Mesenchymal stem cell (in vitro differentiated cells and primary cell): ENCODE measurements at regions not wholly inside any gene's neighbourhood (a gene's known extent, or its start where the extent isn't known, plus 50 kb on each side); places are given as distances from the start of the nearest gene placed in this dataset.

ENCODE experiments used
- DNase-seq: peaks from one replicate; pipeline ENCODE4 v3.0.0-alpha.2; 2013
- H2AFZ ChIP-seq: one replicate; pipeline ENCODE4 v1.6.1; 2013; ENCODE audit warnings: low read depth, mild to moderate bottlenecking, control low read depth, inconsistent platforms, low read length, moderate library complexity
- H2AK5ac ChIP-seq: 2 replicates; pipeline ENCODE4 v1.6.1; 2013; ENCODE audit warnings: low read length, moderate library complexity, mild to moderate bottlenecking, inconsistent platforms; ENCODE audit not compliant: severe bottlenecking
- H2BK120ac ChIP-seq: one replicate; pipeline ENCODE4 v1.6.1; 2013; ENCODE audit warnings: low read depth, mild to moderate bottlenecking, inconsistent platforms, low read length, moderate library complexity
- H2BK12ac ChIP-seq, 2 experiments: one replicate each; pipeline ENCODE4 v1.6.1; 2013; ENCODE audit warnings: inconsistent platforms in 2 of 2, low read length in 2 of 2, mild to moderate bottlenecking in 2 of 2, moderate library complexity in 2 of 2, control low read depth in 1 of 2
- H2BK15ac ChIP-seq: one replicate; pipeline ENCODE4 v1.6.1; 2013; ENCODE audit warnings: mild to moderate bottlenecking, low read depth, inconsistent platforms; ENCODE audit not compliant: poor library complexity, severe bottlenecking
- H2BK5ac ChIP-seq: 2 replicates; pipeline ENCODE4 v1.6.1; 2013; ENCODE audit warnings: low read depth, mild to moderate bottlenecking, low read length, control low read depth, inconsistent platforms; ENCODE audit not compliant: poor library complexity, severe bottlenecking
- H3K14ac ChIP-seq, 2 experiments: one replicate each; pipeline ENCODE4 v1.6.1; 2013; ENCODE audit warnings: inconsistent platforms in 2 of 2, low read length in 2 of 2, control low read depth in 1 of 2, mild to moderate bottlenecking in 1 of 2, moderate library complexity in 1 of 2
- H3K18ac ChIP-seq, 2 experiments: one replicate each; pipeline ENCODE4 v1.6.1; 2013; ENCODE audit warnings: inconsistent platforms in 2 of 2, low read length in 2 of 2, control low read depth in 1 of 2, low read depth in 1 of 2, mild to moderate bottlenecking in 1 of 2
- H3K23ac ChIP-seq, 2 experiments: one replicate each; pipeline ENCODE4 v1.6.1; 2013; ENCODE audit warnings: inconsistent platforms in 2 of 2, low read length in 2 of 2, mild to moderate bottlenecking in 2 of 2, moderate library complexity in 2 of 2, control low read depth in 1 of 2
- H3K27ac ChIP-seq: 2 replicates; pipeline ENCODE4 v1.5.1; 2013; ENCODE audit warnings: mild to moderate bottlenecking, moderate library complexity, low read length, control low read depth, inconsistent platforms; ENCODE audit not compliant: poor library complexity, severe bottlenecking
- H3K27me3 ChIP-seq, 2 experiments: 2 replicates each; pipeline versions ENCODE4 v1.6.1 to v1.7.0; 2013; ENCODE audit warnings: low read length in 2 of 2, mild to moderate bottlenecking in 2 of 2, moderate library complexity in 2 of 2, control low read depth in 1 of 2, inconsistent platforms in 1 of 2; ENCODE audit not compliant: control insufficient read depth in 1 of 2, insufficient read depth in 1 of 2
- H3K36me3 ChIP-seq, 2 experiments: 2 replicates each; pipeline versions ENCODE4 v1.6.1 to v1.7.0; 2013; ENCODE audit warnings: low read length in 2 of 2, control low read depth in 1 of 2, inconsistent platforms in 1 of 2, low read depth in 1 of 2, mild to moderate bottlenecking in 1 of 2; ENCODE audit not compliant: insufficient read depth in 2 of 2, control insufficient read depth in 1 of 2
- H3K4ac ChIP-seq, 2 experiments: one replicate each; pipeline ENCODE4 v1.6.1; 2013; ENCODE audit warnings: inconsistent platforms in 2 of 2, low read length in 2 of 2, mild to moderate bottlenecking in 2 of 2, moderate library complexity in 2 of 2, control low read depth in 1 of 2, low read depth in 1 of 2
- H3K4me1 ChIP-seq: 2 replicates; pipeline ENCODE4 v1.6.1; 2013; ENCODE audit warnings: low read depth, low read length, control low read depth; ENCODE audit not compliant: control insufficient read depth, insufficient read depth
- H3K4me2 ChIP-seq: 2 replicates; pipeline ENCODE4 v1.6.1; 2013; ENCODE audit warnings: low read length, mild to moderate bottlenecking, inconsistent platforms; ENCODE audit not compliant: poor library complexity, severe bottlenecking
- H3K4me3 ChIP-seq, 2 experiments: 2 replicates each; pipeline versions ENCODE4 v1.5.1 to v1.7.0; 2013; ENCODE audit warnings: low read length in 2 of 2, mild to moderate bottlenecking in 2 of 2, control low read depth in 1 of 2, low read depth in 1 of 2; ENCODE audit not compliant: insufficient read depth in 1 of 2
- H3K79me1 ChIP-seq: replicated peaks from 2 replicates; pipeline ENCODE4 v1.6.1; 2013; ENCODE audit warnings: mild to moderate bottlenecking, control low read depth, low read length, inconsistent platforms; ENCODE audit not compliant: poor library complexity, severe bottlenecking
- H3K9ac ChIP-seq: 2 replicates; pipeline ENCODE4 v1.7.0; 2013; ENCODE audit warnings: mild to moderate bottlenecking, low read length, moderate library complexity
- H3K9me3 ChIP-seq: 2 replicates; pipeline ENCODE4 v1.7.0; 2013; ENCODE audit warnings: mild to moderate bottlenecking, low read length; ENCODE audit not compliant: control insufficient read depth
- H4K8ac ChIP-seq: one replicate; pipeline ENCODE4 v1.6.1; 2013; ENCODE audit warnings: inconsistent platforms, mild to moderate bottlenecking, low read length, moderate library complexity
- H4K91ac ChIP-seq: one replicate; pipeline ENCODE4 v1.6.1; 2013; ENCODE audit warnings: mild to moderate bottlenecking, low read length, inconsistent platforms
- WGBS: methylation state at CpG from one replicate; pipeline ENCODE4 v1.1.7; 2013; ENCODE audit warnings: mixed read lengths; 5-methylcytosine and 5-hydroxymethylcytosine counted together

DNA sequence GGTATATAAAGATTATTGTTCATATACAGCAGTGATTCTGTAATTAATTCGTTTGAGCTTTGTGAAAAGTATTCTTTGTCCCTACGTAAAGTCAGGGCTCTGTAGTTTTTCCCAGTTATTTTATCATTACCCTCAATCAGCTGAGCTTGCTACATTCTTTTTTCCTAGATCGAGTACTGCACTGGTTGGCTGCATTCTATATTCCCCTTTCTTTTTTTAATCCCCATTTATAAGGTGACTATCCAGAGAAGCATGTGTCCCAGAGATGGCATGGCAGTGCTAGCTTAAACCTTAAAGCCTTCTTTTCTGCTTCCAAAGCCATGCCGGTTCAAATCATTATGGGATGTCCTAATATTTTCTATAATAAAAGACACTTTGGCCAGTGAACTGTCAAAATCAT lies 230.1 kb upstream of the CELF2 start:
- no peak overlapping the region for H3K18ac ChIP-seq
- H2BK12ac ChIP-seq = no peak overlapping the region
- H3K9ac ChIP-seq = peak overlapping the region; percentile 74
- H2AFZ ChIP-seq = no peak overlapping the region
- 92% methylated on average over 3 of the region's 4 CpGs for WGBS
- DNase-seq = no peak
- no peak overlapping the region for H2BK120ac ChIP-seq
- no peaks in the 10 kb centered on the region for H3K27me3 ChIP-seq
- no peak overlapping the region for H3K23ac ChIP-seq
- H3K4me1 ChIP-seq = peaks cover 5% of the 10 kb centered on the region
- no peaks in the 10 kb centered on the region for H3K9me3 ChIP-seq
- no peak overlapping the region for H3K4me2 ChIP-seq
- H3K27ac ChIP-seq = no peak overlapping the region
- no peak overlapping the region for H2BK15ac ChIP-seq
- H3K14ac ChIP-seq = no peak overlapping the region
- no peak overlapping the region for H2AK5ac ChIP-seq
- H3K36me3 ChIP-seq = peaks cover 0 to 7% of the 10 kb centered on the region in 2 experiments
- no peak overlapping the region for H2BK5ac ChIP-seq
- no peak overlapping the region for H3K4me3 ChIP-seq
- no peak overlapping the region for H4K91ac ChIP-seq
- no peak overlapping the region for H4K8ac ChIP-seq
- peaks cover 2% of the 10 kb centered on the region for H3K79me1 ChIP-seq
- H3K4ac ChIP-seq = no peak overlapping the region

DNA sequence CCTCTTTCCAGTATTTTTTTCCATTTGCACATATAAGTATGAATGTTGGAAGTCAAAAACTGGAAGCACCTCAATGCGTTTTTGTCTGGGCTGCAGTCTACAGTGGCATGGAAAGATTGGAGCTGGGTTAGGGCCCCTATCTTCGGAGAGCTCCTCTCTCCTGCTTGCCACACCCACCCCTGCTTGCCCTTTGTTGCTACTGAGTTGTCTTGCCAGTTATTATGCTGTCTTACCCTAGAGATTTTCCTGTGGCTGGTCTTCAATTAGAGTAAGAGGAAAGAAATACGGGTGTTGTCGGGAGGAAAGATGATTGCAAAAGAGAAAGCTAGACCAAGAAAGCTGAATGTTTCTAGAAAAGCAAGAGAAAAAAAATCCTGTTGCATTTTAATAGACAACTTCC lies 228.9 kb upstream of the CELF2 start:
- H3K4me2 ChIP-seq = no peak overlapping the region
- H2BK15ac ChIP-seq = no peak overlapping the region
- H2AK5ac ChIP-seq = peak overlapping the region; percentile 71
- H3K4ac ChIP-seq = no peak overlapping the region
- WGBS = 93% methylated on average over 3 of the region's 4 CpGs
- H3K4me3 ChIP-seq = no peak overlapping the region
- no peaks in the 10 kb centered on the region for H3K27me3 ChIP-seq
- peak overlapping the region; percentile 62 for H3K9ac ChIP-seq
- H3K18ac ChIP-seq = peak overlapping the region in 1 of 2 experiments; percentile 5
- no peak overlapping the region for H3K23ac ChIP-seq
- H3K36me3 ChIP-seq = peaks cover 0 to 7% of the 10 kb centered on the region in 2 experiments
- peak overlapping the region; percentile 69 for H4K8ac ChIP-seq
- no peak overlapping the region for H2BK120ac ChIP-seq
- no peak overlapping the region for H2AFZ ChIP-seq
- peaks cover 5% of the 10 kb centered on the region for H3K4me1 ChIP-seq
- H3K79me1 ChIP-seq = peaks cover 2% of the 10 kb centered on the region
- DNase-seq = no peak
- H3K9me3 ChIP-seq = no peaks in the 10 kb centered on the region
- no peak overlapping the region for H2BK12ac ChIP-seq
- H2BK5ac ChIP-seq = no peak overlapping the region
- no peak overlapping the region for H3K14ac ChIP-seq
- no peak overlapping the region for H4K91ac ChIP-seq
- H3K27ac ChIP-seq = no peak overlapping the region

DNA sequence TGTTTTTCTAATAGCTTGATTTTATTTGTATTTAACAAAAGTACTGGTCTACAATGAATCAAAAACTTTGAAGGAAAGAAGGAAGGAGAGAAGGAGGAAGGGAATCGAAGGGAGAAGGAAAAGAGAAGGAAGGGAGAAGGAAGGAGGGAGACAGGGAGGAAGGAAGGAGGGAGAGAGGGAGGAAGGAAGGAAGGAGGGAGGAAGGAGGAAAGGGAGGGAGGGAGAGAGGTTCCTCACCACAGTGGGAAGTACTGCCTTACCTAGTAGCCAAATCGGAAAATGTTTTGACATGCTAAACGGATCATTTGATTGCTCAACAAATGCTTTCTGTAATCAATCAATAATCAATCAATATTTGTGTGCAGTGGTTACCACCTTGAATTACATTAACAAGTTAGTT lies 225.8 kb upstream of the CELF2 start:
- Histone ChIP-seq H4K91ac (no peak overlapping the region), H3K4me3 (no peak overlapping the region), H3K79me1 (peaks cover 2% of the 10 kb centered on the region), H3K27me3 (no peaks in the 10 kb centered on the region), H3K4ac (no peak overlapping the region), H3K9ac (no peak overlapping the region), H3K36me3 (no peaks in the 10 kb centered on the region), H3K4me2 (no peak overlapping the region), H2BK120ac (no peak overlapping the region), H2BK12ac (peak overlapping the region in 1 of 2 experiments; percentile 31), H2AK5ac (no peak overlapping the region), H4K8ac (no peak overlapping the region), H3K27ac (peak overlapping the region; percentile 97), H3K9me3 (no peaks in the 10 kb centered on the region), H2AFZ (no peak overlapping the region), H2BK5ac (no peak overlapping the region), H3K18ac (peak overlapping the region in 1 of 2 experiments; percentile 57), H3K14ac (no peak overlapping the region), H3K23ac (no peak overlapping the region), H3K4me1 (peaks cover 1% of the 10 kb centered on the region), H2BK15ac (no peak overlapping the region)
- WGBS = 95% methylated on average over 1 of the region's 3 CpGs
- no peak for DNase-seq

DNA sequence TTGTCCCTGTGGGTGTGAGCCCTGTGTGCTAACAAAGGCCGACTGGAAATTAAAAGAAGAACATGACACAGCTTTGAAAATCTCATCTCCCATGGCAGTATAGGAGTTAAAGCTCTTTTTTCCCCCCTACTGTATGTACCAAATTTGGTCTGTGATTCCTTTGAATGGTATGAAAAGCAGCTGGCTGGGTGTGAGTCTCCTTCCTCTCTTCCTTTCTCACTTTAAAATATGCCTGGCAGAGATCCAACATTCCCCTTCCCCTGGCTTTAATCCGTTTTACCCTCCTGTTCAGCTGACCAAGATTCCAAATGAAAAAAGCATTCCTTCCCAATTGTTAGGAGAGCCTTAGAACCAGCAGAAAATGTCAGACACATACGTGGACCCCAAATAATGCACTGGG lies 225.0 kb upstream of the CELF2 start:
- no peak overlapping the region for H4K91ac ChIP-seq
- WGBS = 0% methylated on average over 2 of the region's 3 CpGs
- H2BK120ac ChIP-seq = no peak overlapping the region
- no peak overlapping the region for H3K14ac ChIP-seq
- H3K9me3 ChIP-seq = no peaks in the 10 kb centered on the region
- peak overlapping the region; percentile 16 for H3K4me2 ChIP-seq
- H3K23ac ChIP-seq = no peak overlapping the region
- DNase-seq = peak; percentile 77
- no peak overlapping the region for H2BK15ac ChIP-seq
- H2AK5ac ChIP-seq = peak overlapping the region; percentile 85
- peak overlapping the region in 1 of 2 experiments; percentile 33 for H3K18ac ChIP-seq
- no peak overlapping the region for H4K8ac ChIP-seq
- H2AFZ ChIP-seq = no peak overlapping the region
- no peaks in the 10 kb centered on the region for H3K36me3 ChIP-seq
- peaks cover 3% of the 10 kb centered on the region for H3K4me1 ChIP-seq
- H3K27ac ChIP-seq = peak overlapping the region; percentile 97
- no peaks in the 10 kb centered on the region for H3K27me3 ChIP-seq
- peak overlapping the region; percentile 86 for H2BK5ac ChIP-seq
- peak overlapping the region; percentile 53 for H3K9ac ChIP-seq
- no peak overlapping the region for H3K4me3 ChIP-seq
- H3K79me1 ChIP-seq = peaks cover 2% of the 10 kb centered on the region
- no peak overlapping the region for H3K4ac ChIP-seq
- no peak overlapping the region for H2BK12ac ChIP-seq
